Esophagus muscularis mucosa (tissue), 4 donors: ENCODE measurements at regions not wholly inside any gene's neighbourhood (a gene's known extent, or its start where the extent isn't known, plus 50 kb on each side); places are given as distances from the start of the nearest gene placed in this dataset.

Experiments
- CTCF ChIP-seq, 3 experiments: fragments of 200-600 bp in 2 of 3; fragments of 450-650 bp in 1 of 3; sonication (generic) in 2 of 3; IDR thresholded peaks; one replicate each; pipeline ENCODE4 v1.5.1; 2017 to 2019; ENCODE audit warnings: antibody characterized with exemption in 3 of 3, mild to moderate bottlenecking in 2 of 3, moderate library complexity in 1 of 3
- EP300 ChIP-seq: sonication (generic); formaldehyde crosslinking; IDR thresholded peaks from one replicate; pipeline ENCODE4 v1.6.1; 2017; ENCODE audit warnings: antibody characterized with exemption
- POLR2AphosphoS5 ChIP-seq, 2 donors: sonication (generic); formaldehyde crosslinking; IDR thresholded peaks; one replicate each; pipeline ENCODE4 v1.6.1; 2017; ENCODE audit warnings: antibody characterized with exemption in 2 of 2

GRCh38 chr11:8745431-8746253, 63.0 kb downstream of the RPL27A start:
- TF ChIP-seq EP300 (no peak), CTCF (IDR thresholded peaks at IDR 0.05) (no peak), POLR2AphosphoS5 (IDR thresholded peaks at IDR 0.05) (no peak)
